ENCODE measurements at regions not wholly inside any gene's neighbourhood (a gene's known extent, or its start where the extent isn't known, plus 50 kb on each side); places are given as distances from the start of the nearest gene placed in this dataset.

- no peak for DNase-seq (ENCODE audit: low read depth)
These were observed 152.9 kb downstream of the EFNB2 start for GRCh38 chr13:106382534-106382933.

DNA sequence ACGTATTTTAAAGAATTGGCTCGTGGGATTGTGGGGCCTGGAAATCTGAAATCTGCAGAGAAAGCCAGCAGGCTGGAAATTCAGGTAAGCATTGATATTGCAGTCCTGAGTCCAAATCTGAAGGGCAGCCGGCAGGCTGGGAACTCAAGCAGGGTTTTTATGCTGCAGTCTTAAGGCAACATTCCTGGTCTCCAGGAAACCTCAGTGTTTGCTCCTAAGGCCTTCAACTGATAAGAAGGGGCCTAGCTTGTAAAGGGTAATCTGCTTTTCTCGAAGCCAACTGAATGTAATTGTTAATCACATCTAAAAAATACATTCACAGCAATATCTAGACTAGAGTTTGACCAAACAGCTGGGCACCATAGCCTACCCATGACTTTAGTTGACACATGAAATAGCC, 154.4 kb downstream of the EFNB2 start:
- DNase-seq (ENCODE audit: low read depth), result no peak

- no peak for DNase-seq (ENCODE audit: low read depth)
These were observed 157.4 kb downstream of the EFNB2 start for GRCh38 chr13:106377931-106378662.

GRCh38 chr13:106377341-106377740, 158.1 kb downstream of the EFNB2 start:
- DNase-seq (ENCODE audit: low read depth), result no peak

GRCh38 chr13:106376401-106377112, 158.9 kb downstream of the EFNB2 start:
- DNase-seq (ENCODE audit: low read depth), result no peak

GRCh38 chr13:106375085-106375484, 160.4 kb downstream of the EFNB2 start:
- DNase-seq (ENCODE audit: low read depth), result no peak

- DNase-seq (ENCODE audit: low read depth), result no peak
These were observed 160.8 kb downstream of the EFNB2 start for GRCh38 chr13:106374631-106375030.

GRCh38 chr13:106373989-106374572, 161.4 kb downstream of the EFNB2 start:
- DNase-seq (ENCODE audit: low read depth), result no peak

DNA sequence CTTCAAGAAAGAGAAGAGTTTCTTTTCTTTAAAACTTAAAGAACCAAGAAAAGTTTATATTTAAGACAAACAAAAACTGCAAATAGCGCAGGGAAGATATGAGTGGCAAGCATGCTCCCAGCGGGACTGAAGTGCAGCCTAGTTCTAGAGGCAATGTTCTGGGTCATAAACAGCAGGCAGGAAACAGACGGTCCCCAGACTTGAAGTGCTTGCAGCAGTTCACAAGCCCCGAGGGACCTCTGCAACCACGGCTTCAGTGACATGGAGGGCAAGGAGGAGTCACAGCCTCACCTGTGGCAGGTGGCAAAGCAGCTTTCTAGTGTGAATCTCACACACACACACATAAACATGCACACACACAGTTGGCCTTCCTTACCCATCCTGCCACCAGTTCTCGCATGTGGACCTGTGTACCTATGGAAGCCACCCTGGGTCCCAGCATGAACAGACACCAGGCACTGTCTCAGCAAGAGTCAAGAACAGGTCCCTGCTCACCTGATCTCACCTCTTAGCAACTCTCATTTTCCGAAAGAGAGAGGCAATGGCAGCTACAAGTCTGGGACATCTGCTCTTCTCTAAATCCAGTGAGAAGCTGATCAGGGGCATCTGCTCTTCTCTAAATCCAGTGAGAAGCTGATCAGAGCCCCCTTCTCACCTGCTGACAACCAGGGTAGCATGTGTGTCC, 162.0 kb downstream of the EFNB2 start:
- no peak for DNase-seq (ENCODE audit: low read depth)

- no peak for DNase-seq (ENCODE audit: low read depth)
These were observed 163.0 kb downstream of the EFNB2 start for GRCh38 chr13:106372199-106373155.

DNA sequence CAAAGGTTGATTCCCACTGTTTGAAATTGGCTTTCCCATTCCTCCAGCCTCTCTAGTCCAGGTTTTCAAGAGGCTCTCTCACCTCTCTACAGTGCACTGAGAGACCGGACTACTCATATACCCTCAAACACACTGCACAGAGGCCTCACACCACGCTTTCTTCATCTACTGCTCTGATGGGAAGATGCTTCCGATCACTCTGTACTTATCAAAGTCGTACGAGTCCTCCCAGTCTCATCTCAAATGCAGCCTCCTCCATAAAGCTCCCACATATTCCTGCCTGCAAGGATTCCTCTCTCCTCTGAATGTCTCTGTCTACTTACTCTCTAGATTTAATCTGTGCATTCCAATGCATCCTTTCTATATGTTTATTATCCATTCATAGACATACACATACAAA, 164.4 kb downstream of the EFNB2 start:
- no peak for DNase-seq (ENCODE audit: low read depth)

- no peak for DNase-seq (ENCODE audit: low read depth)
These were observed 165.6 kb downstream of the EFNB2 start for GRCh38 chr13:106369858-106370257.

DNA sequence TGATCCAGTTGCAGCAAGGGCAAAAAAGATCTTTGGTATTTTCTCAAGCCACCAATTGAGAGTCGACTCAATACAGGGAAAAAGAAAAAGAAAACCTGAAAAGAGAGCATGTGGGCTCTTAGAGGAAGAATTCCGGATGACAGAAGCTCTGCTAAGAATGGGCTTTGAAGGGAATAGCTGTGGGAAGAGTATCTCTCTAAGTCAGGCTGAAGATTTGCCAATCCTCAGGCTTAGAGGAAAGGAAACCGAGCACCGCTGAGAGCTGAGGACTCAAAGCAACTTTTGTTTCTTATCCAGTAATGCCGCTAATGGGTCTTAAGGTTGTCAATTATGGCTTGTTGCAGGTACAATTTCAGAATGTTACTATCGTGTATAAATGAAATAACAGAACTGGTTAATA, 166.4 kb downstream of the EFNB2 start:
- no peak for DNase-seq (ENCODE audit: low read depth)

- DNase-seq (ENCODE audit: low read depth), result no peak
These were observed 168.0 kb downstream of the EFNB2 start for GRCh38 chr13:106367361-106367971.

GRCh38 chr13:106362707-106363106, 172.8 kb downstream of the EFNB2 start:
- no peak for DNase-seq (ENCODE audit: low read depth)

DNA sequence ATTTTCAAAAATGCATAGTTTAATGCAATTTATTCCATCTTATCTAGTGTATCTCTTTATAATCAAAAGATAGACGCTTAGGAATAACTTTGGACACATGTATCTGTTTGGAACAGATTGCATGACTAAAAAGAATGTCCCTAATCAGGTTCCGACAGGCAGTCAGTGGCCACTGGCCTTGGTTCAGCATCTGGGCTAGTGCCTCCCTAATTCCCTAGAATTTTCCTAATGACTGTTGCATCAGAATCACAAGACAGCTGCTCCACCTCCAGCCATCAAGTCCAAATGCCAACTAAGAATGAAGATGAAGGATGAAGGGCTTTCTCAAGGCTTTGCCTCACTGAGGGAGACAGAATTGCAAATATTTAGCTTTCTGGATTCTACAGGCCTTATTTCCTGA, 173.8 kb downstream of the EFNB2 start:
- DNase-seq (ENCODE audit: low read depth), result no peak

DNA sequence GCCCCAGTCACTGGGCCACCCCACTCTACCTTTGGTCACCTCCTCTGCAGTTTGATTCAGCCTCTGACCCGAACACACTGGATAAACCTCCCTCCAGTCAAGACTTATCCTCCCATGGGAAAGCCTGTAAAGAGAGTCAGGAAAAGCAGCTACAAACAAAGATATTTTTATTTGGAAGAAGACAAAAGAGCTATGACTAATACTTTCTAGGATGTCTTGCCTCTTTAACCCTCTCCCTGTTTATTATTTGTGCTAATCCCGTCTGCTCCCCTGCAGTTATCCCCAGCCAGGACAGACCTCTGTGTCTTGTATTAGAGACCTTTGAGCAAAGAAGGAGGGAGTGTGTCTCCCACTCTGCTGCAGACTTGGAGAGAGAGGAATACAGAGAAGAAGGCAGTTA, 178.3 kb downstream of the EFNB2 start:
- DNase-seq (ENCODE audit: low read depth), result no peak

- no peak for DNase-seq (ENCODE audit: low read depth)
These were observed 179.6 kb downstream of the EFNB2 start for GRCh38 chr13:106355866-106356265.

- DNase-seq (ENCODE audit: low read depth), result no peak
These were observed 180.5 kb downstream of the EFNB2 start for GRCh38 chr13:106354961-106355360.

- DNase-seq (ENCODE audit: low read depth), result no peak
These were observed 182.6 kb downstream of the EFNB2 start for GRCh38 chr13:106352850-106353249.

- DNase-seq (ENCODE audit: low read depth), result no peak
These were observed 184.2 kb downstream of the EFNB2 start for GRCh38 chr13:106351251-106351650.
